CD4-positive, alpha-beta T cell (primary cell): ENCODE measurements at regions not wholly inside any gene's neighbourhood (a gene's known extent, or its start where the extent isn't known, plus 50 kb on each side); places are given as distances from the start of the nearest gene placed in this dataset.

Experiments
- ATAC-seq: fragments of 200-7000 bp; cut with Tn5 transposase; one replicate; pipeline ENCODE4 v1.10.0; 2022; ENCODE audit warnings: mild to moderate bottlenecking; ENCODE audit not compliant: poor library complexity
- CTCF ChIA-PET: fragments of 350-600 bp; sonication (Branson Sonifier 250); formaldehyde crosslinking; loops from one replicate; lab custom pipeline; 2021; ENCODE audit warnings: antibody characterized with exemption, inconsistent platforms; lab: Charles Lee
- POLR2A ChIA-PET: fragments of 350-600 bp; sonication (Branson Sonifier 250); formaldehyde crosslinking; loops from one replicate; lab custom pipeline; 2021; ENCODE audit warnings: antibody characterized with exemption, inconsistent platforms; lab: Charles Lee
- DNase-seq, 14 experiments: peaks; one replicate each; pipeline ENCODE4 v3.0.0-alpha.2; 2013 to 2020; ENCODE audit warnings: mixed read lengths in 2 of 14
- H3K27ac ChIP-seq, 2 donors: one replicate each; pipeline versions ENCODE4 v1.5.1 to v1.7.0; 2013; ENCODE audit warnings: low read length in 2 of 2, low read depth in 1 of 2, mild to moderate bottlenecking in 1 of 2
- H3K27me3 ChIP-seq, 2 experiments: 1 replicate in 1 of 2; 2 replicates in 1 of 2; pipeline versions ENCODE4 v1.6.1 to v1.7.0; 2013; ENCODE audit warnings: low read length in 2 of 2, control low read depth in 1 of 2, mild to moderate bottlenecking in 1 of 2, moderate library complexity in 1 of 2; ENCODE audit not compliant: insufficient read depth in 2 of 2, control insufficient read depth in 1 of 2
- H3K36me3 ChIP-seq: one replicate; pipeline ENCODE4 v1.6.1; 2013; ENCODE audit warnings: low read length, control low read depth; ENCODE audit not compliant: insufficient read depth
- H3K4me1 ChIP-seq: one replicate; pipeline ENCODE4 v1.6.1; 2013; ENCODE audit warnings: low read length, control low read depth; ENCODE audit not compliant: insufficient read depth
- H3K4me3 ChIP-seq: one replicate; pipeline ENCODE4 v1.5.1; 2013; ENCODE audit warnings: mild to moderate bottlenecking, low read length, moderate library complexity
- H3K9me3 ChIP-seq, 2 experiments: 1 replicate in 1 of 2; 2 replicates in 1 of 2; pipeline versions ENCODE4 v1.6.1 to v1.7.0; 2013; ENCODE audit warnings: low read length in 2 of 2, mild to moderate bottlenecking in 2 of 2, control low read depth in 1 of 2, moderate library complexity in 1 of 2; ENCODE audit not compliant: control insufficient read depth in 1 of 2, insufficient read depth in 1 of 2
- H3K27ac Mint-ChIP-seq: one replicate; pipeline ENCODE4 v1.8.0; 2020; ENCODE audit warnings: mixed read lengths
- H3K27me3 Mint-ChIP-seq: one replicate; pipeline ENCODE4 v1.8.0; 2021; ENCODE audit warnings: mixed read lengths
- H3K36me3 Mint-ChIP-seq: one replicate; pipeline ENCODE4 v1.8.0; 2021; ENCODE audit warnings: low read depth, mixed read lengths
- H3K4me1 Mint-ChIP-seq: one replicate; pipeline ENCODE4 v1.8.0; 2021; ENCODE audit warnings: low read depth, mixed read lengths
- H3K4me3 Mint-ChIP-seq: one replicate; pipeline ENCODE4 v1.8.0; 2020; ENCODE audit warnings: mild to moderate bottlenecking, mixed read lengths
- H3K9me3 Mint-ChIP-seq: one replicate; pipeline ENCODE4 v1.8.0; 2020; ENCODE audit warnings: mixed read lengths
- CTCF ChIP-seq: fragments of 200-600 bp; IDR thresholded peaks from one replicate; pipeline ENCODE4 v1.8.0; 2022; ENCODE audit warnings: antibody characterized with exemption, mild to moderate bottlenecking
- intact Hi-C, 2 experiments: fragments of 100-400 bp; cut with DNase I in 1 of 2; cut with micrococcal nuclease in 1 of 2; formaldehyde crosslinking; loops; one replicate each; pipeline versions ENCODE4 v1.15.1 to v1.9.0; 2023 to 2025; cut with DNase I, micrococcal nuclease

GRCh38 chr7:110373416-110373815 lies 717.5 kb upstream of the LRRN3 start:
- Mint-ChIP-seq H3K27me3 (no peaks in the 10 kb centered on the region), H3K4me3 (no peak overlapping the region), H3K27ac (no peak overlapping the region), H3K36me3 (no peaks in the 10 kb centered on the region), H3K9me3 (no peaks in the 10 kb centered on the region), H3K4me1 (no peaks in the 10 kb centered on the region)
- Histone ChIP-seq H3K4me3 (no peak overlapping the region), H3K27ac (no peak overlapping the region), H3K36me3 (no peaks in the 10 kb centered on the region), H3K4me1 (no peaks in the 10 kb centered on the region), H3K9me3 (no peaks in the 10 kb centered on the region), H3K27me3 (no peaks in the 10 kb centered on the region)
- no peak for DNase-seq
- POLR2A ChIA-PET: no interaction called here
- intact Hi-C loops: no loop called here
- no peak for ATAC-seq
- CTCF ChIA-PET: no interaction called here
- no peak for TF ChIP-seq CTCF

- H3K36me3 Mint-ChIP-seq: no peaks in the 10 kb centered on the region
- DNase-seq (no peak), ATAC-seq (no peak)
- H3K9me3 Mint-ChIP-seq: no peaks in the 10 kb centered on the region
- no peak overlapping the region for H3K4me3 Mint-ChIP-seq
- POLR2A ChIA-PET: no interaction called here
- no peak overlapping the region for H3K27ac ChIP-seq
- CTCF ChIA-PET: no interaction called here
- no peaks in the 10 kb centered on the region for H3K9me3 ChIP-seq
- intact Hi-C loops: no loop called here
- no peaks in the 10 kb centered on the region for H3K4me1 Mint-ChIP-seq
- no peaks in the 10 kb centered on the region for H3K36me3 ChIP-seq
- TF ChIP-seq CTCF: no peak
- H3K4me1 ChIP-seq: no peaks in the 10 kb centered on the region
- no peaks in the 10 kb centered on the region for H3K27me3 Mint-ChIP-seq
- H3K27me3 ChIP-seq: no peaks in the 10 kb centered on the region
- no peak overlapping the region for H3K4me3 ChIP-seq
- no peak overlapping the region for H3K27ac Mint-ChIP-seq
These were observed 717.1 kb upstream of the LRRN3 start for GRCh38 chr7:110373859-110374258.

GRCh38 chr7:110375068-110375467 lies 715.9 kb upstream of the LRRN3 start:
- H3K4me3 Mint-ChIP-seq: no peak overlapping the region
- Histone ChIP-seq H3K27me3 (no peaks in the 10 kb centered on the region), H3K4me3 (no peak overlapping the region), H3K4me1 (no peaks in the 10 kb centered on the region), H3K36me3 (no peaks in the 10 kb centered on the region), H3K27ac (no peak overlapping the region), H3K9me3 (no peaks in the 10 kb centered on the region)
- no peaks in the 10 kb centered on the region for H3K9me3 Mint-ChIP-seq
- no peak for ATAC-seq
- no peaks in the 10 kb centered on the region for H3K4me1 Mint-ChIP-seq
- intact Hi-C loops: no loop called here
- H3K36me3 Mint-ChIP-seq: no peaks in the 10 kb centered on the region
- no peaks in the 10 kb centered on the region for H3K27me3 Mint-ChIP-seq
- H3K27ac Mint-ChIP-seq: no peak overlapping the region
- ChIA-PET CTCF (no interaction called here), POLR2A (no interaction called here)
- TF ChIP-seq CTCF: no peak
- no peak for DNase-seq
